Suppressor macrophage treated with lipopolysaccharide for 4 hours (primary cell): ENCODE measurements at regions not wholly inside any gene's neighbourhood (a gene's known extent, or its start where the extent isn't known, plus 50 kb on each side); places are given as distances from the start of the nearest gene placed in this dataset.

ENCODE experiments used
- DNase-seq: peaks from one replicate; pipeline ENCODE4 v3.0.0-alpha.2; 2020

DNA sequence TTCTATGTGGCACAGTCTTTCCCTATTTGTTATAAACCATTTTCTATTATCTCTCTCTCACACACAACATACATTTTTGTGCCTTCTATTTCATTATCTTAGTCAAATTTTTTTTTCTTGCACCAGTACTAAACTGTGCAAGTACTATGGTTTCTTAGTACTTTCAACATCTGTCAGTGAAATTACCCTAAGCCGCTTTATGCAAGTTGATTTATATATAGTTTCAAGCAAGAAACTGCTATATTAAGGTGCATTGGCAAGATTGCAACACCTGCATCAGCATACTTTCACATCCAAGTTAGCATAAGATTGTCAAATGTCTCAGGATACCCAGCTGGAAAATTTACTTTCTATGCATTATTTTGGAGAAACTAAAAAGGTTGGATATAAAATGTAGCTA, 180.2 kb upstream of the FSTL5 start:
- no peak for DNase-seq

DNA sequence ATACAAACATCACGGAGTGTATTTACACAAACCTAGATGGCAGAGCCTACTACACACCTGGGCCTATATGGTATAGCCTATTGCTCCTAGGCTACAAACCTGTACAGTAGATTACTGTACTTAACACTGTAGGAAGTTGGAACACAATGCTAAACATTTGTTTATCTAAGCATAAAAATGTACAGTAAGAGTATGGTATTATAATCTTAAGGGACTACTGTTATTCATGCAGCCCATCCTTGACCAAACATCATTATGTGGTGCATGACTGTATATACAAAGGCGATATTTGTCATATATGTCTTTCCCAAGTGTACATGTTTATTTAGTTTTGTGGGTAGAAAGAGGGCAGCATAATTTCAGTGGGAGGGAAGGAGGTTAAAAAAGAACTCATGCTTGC, 177.7 kb upstream of the FSTL5 start:
- no peak for DNase-seq

DNA sequence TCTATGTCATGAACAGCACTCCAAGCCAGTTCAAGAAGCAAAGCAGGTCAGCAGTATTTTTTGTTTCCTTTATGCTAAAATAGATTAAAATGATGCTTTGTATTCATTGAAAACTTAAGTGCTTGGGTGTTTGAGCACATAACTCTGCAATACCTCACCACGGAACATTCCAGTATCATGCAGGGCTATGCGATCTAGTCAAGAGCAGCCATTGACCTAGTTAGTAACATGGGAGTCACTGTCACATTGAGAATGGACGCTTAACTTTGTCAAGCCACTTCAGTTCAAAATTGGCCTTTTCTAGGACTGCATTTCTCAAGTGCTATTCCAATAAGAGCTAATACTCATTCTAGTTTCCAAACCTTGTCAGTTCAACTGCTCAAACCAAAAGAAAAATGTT, 160.1 kb upstream of the FSTL5 start:
- no peak for DNase-seq

DNA sequence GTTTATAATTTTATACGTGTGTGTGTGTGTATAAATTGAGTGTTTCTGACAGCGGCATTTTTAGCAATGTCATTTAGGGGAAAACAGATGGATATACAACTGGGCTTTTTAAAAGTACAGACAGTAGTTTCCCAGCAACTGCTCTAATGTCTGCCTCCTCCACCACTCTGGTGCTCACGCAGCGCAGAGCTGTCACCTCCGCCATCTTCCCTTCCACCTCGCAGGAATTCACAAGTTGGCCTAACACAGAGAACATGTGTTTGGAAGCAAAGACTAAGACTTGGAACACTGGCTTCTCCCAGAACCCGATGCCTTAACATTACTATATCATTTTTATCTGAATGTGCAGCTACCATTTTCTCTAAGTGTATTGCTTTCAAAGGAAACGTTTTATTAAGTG, 158.3 kb upstream of the FSTL5 start:
- no peak for DNase-seq

DNA sequence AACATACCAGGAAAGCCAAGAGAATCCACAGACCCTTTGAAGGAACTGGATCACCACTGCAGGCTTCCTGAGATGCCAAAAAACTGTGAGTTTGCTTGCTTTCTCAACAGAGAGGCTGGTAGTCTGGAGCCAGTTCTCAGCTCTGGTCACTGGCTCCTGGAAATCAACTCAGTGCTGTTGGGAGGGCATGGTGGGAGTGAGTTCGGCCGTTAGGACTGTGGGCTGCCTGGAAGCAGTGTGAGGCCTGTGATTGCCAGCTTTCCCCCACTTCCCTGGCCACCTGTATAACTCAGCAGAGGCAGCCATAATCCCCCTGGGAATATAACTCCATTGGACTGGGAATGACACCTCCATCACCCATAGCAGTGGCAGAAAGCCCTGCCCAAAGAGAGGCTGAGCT, 122.0 kb upstream of the FSTL5 start:
- DNase-seq, result no peak

DNA sequence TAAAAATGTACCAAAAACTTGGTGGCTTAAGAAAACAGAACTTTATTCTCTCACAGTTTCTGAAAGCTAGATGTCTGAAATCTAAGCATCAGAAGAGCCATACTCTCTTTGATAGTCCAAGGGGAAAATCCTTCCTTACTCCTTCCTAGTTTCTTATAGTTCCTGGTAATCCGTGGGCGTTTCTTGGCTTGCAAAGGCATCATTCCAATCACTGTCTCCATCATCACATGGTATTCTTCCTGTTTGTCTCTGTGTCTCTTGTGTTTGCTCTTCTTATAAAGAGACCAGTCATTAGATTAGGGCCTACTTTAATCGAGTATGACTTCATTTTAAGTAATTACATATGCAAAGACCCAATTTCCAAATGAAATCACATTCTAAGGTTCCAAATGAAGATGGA, 118.9 kb upstream of the FSTL5 start:
- no peak for DNase-seq

DNA sequence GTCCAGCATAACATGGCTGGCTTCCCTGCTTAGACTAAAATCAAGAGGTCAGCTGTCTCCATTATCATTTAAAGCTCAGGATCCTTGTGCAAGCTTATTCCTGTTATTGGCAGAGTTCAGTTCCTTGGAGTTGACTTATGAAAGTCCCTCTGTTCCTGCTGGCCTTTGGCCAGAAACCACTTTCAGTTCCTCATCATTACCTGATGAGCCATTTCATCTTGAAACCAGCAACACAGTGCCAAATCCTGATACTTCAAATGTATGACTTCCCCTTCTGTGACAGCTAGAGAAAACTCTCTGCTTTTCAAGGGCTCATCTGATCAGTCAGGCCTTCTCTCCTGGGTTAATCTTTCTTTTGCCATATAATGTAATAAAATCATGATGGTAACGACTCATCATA, 110.6 kb upstream of the FSTL5 start:
- DNase-seq, result peak; percentile 71

DNA sequence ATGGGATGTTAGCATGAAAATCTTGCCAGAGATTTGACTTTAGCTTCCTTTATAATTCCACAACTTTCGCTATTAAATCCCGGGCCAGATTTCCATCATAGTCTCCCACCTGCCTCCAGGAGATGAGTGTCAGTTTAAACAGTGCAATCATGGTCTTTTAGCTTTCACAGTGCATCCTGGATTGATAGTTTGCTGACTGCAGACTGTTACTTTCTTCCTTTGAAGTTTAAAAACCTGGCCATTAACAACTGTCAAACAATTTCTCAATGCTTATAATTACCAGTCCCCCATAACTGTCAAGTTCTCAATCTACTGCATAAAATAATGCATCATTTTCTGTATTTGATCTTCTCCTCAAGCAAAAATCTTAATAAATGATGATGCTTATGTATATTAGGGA, 108.4 kb upstream of the FSTL5 start:
- no peak for DNase-seq

DNA sequence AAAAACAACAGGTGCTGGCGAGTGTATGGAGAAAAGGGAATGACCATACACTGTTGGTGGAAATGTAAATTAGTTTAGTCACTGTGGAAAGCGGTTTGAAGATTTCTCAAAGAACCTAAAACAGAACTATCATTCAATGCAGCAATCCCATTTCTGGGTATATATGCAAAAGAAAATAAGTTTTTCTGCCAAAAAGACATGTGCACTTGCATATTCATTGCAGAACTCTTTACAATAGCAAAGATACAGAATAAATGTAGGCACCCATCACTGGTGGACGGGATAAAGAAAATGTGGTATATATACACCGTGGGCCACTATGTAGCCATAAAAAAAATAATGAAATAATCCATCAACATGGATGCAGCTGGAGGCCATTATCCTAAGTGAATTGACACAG, 105.1 kb upstream of the FSTL5 start:
- DNase-seq, result no peak

DNA sequence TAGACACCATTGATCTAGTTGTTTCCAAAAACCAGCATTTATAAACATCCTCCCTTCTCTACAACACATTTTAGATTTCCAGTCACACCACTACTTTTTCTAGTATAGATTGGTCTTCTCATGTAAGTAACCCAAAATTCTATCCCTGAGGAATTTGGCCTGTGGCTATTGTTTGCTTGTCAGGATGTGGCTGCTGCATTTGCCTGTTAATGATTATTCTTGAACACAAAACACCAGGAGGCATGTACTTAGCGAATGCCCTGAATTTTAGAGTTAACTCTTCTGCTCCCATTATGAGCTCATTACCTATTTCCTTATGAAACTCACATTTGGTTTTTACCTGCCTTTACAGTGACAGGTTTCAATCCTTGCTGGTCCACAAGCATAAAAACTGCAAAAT, 102.0 kb upstream of the FSTL5 start:
- no peak for DNase-seq

DNA sequence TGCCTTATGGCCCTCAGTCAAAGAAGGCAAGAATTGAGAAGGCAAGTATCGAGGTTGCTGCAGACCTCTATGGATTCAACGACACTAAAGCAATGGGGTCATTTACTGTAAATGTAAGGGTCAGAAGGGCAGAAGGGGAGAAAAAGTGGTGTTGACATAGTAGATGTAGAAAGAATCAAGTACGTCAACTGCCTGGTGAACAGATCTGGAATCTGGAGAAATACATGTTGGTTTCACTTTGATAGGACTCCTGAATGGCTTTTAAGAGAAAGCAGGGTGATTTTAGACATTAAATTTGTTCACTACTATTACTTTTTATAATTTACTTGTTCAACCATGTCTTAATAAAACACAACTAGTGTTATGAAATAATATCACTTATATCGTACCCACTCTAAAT, 81.3 kb upstream of the FSTL5 start:
- DNase-seq, result no peak

DNA sequence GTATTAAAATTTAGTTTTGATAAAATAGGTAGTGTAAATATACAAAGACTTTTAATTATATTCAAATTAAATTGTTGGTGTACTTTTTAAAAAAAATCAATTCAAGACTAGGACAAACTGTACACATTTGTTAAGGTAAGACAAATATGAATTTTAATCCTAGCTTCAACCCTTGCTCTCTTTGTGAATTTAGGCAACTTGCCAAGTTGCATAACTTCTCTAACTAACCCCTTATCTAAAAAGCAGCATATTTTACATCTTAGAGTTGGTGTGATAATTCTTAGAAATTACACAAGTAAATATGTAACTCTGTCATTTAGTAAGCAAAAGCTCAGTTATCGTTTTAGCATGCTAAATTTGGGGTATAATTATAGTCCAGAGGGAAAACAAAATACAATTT, 78.1 kb upstream of the FSTL5 start:
- DNase-seq, result no peak

DNA sequence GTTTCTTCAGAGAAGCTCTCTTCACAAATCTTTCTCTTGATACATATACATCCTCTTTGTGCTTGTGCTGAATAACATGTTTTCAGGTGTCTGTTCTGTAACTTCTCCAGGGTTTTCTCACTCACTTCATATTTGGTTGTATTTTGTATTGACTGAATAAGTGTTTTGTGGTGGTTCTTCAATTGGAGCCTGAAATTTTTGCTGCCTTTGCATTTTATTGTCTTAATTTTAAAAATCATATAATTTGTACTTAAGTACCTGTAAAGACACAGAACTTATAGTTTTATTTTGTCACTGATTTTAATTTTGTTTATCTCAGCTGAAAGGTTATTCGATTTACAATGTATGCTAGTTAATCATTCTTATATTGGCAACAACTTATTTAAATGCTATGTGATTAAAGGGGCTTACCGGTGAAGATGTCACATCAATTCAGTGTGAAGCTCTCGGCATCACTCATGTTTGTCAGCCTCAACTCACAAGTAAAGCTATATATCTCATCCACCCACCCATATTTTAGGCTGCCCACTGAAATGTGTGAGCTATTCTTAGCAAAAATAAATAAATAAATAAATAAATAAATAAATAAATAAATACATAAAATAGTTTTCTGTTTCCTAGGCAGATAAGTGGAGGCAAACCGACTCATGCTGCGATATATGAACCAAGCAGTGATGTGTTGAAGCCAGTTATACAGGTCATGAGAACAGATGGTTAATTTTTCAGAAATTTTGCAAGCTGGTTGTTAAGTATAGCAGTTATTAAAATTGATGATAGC, 76.4 kb upstream of the FSTL5 start:
- DNase-seq, result no peak

DNA sequence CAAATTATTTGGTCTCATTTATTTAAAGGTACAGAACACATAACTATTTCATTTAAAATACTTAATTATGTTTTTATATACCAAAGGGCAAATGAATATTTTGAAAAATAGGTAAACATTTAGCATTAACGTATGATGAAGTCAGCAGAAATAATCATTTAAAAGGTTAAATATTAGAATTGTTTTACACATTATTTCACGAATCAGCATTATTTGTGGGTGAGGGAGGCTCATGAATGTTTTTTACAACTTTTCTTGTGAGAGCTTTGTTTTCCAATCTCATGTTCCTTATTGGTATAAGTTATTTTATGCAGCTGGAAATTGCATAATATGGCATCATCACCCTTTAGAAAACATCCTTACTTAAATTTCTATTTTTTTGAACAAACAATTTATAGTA, 73.9 kb upstream of the FSTL5 start:
- no peak for DNase-seq

DNA sequence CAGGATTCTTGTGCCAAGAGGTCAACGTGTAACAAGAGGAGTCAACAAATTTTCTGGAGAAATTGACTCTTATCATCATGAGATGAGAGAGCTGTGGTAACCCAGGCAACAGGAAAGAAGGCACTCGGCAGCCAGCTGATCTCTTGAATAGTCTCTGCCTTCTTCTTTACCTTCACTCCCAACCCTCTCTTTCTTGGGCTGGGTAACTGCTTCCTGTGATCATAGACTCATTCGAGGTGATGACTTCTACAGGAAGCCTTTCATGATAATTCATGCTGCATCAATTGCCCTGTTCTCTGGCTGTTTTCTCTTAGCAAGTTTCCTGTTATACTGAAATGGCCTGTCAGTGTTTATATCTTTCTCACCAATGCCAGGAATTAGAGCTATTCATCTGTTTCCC, 70.8 kb upstream of the FSTL5 start:
- no peak for DNase-seq

DNA sequence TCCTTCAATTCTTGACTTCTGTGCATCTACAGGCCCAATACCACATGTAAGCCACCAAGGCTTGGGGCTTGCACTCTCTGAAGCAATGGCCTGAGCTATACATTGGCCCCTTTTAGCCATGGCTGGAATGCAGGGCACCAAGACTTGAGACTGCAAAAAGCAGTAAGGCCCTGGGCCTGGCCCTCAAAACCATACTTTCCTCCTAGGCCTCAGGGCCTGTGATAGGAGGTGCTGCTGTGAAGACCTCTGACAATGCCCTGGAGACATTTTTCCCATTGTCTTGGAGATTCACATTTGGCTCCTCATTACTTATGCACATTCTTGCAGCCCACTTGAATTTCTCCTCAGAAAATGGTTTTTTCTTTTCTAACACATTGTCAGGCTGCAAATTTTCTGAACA, 68.5 kb upstream of the FSTL5 start:
- no peak for DNase-seq

DNA sequence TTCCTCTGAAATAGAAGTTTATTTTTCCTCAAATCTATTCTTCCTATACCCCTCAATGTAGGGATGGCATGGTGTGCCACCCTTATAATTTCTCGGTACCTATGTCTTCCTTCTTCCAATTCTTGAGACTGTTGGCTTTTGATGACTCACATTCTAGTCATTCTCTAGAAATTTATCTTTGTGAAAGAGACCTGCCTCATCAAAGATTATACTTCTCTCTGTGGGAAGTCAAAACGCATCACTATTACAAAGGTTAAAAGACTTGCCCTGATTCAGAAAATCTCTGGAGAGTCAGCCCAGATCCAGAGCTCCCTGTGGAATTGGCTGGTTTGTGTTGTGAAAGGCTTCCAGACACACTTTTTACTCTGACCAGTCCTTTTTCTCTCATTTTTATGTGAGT, 65.9 kb upstream of the FSTL5 start:
- DNase-seq, result no peak

DNA sequence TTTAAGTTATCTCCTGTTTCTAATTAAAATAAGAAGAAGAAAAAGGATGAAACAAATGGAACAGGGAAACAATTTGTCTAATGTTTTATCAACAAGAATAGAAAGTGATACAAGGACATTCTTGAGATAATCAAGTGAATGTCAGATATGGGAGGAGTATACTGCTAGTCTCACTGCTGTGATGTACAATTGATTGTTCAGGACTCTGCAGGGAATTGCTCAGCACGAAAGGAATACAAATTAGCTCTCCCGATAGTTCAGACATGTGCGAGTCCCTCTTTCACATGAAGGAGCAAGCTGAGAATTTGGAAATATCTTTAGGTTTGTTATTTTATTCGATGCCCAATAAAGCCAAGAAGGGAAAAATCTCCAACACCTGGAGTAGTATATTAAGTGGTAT, 57.3 kb upstream of the FSTL5 start:
- no peak for DNase-seq
